ENCODE measurements at regions not wholly inside any gene's neighbourhood (a gene's known extent, or its start where the extent isn't known, plus 50 kb on each side); places are given as distances from the start of the nearest gene placed in this dataset.

- no peak for TF ChIP-seq CTCF (IDR thresholded peaks at IDR 0.05; ENCODE audit: unreplicated experiment in 3 of 3)
- peaks cover 72% of the 10 kb centered on the region for H3K27me3 Mint-ChIP-seq (ENCODE audit: low read depth)
- H3K4me1 Mint-ChIP-seq: no peaks in the 10 kb centered on the region
- peaks cover 17% of the 10 kb centered on the region for H3K36me3 Mint-ChIP-seq (ENCODE audit: low read depth)
- H3K27ac Mint-ChIP-seq: no peak overlapping the region
- H3K9me3 Mint-ChIP-seq: peaks cover 40% of the 10 kb centered on the region
- H3K4me3 Mint-ChIP-seq: no peak overlapping the region
These were observed 185.6 kb downstream of the GPX5 start for GRCh38 chr6:28711325-28711724.

- H3K4me3 Mint-ChIP-seq: no peak overlapping the region
- H3K36me3 Mint-ChIP-seq (ENCODE audit: low read depth): peaks cover 14% of the 10 kb centered on the region
- H3K9me3 Mint-ChIP-seq: peaks cover 37% of the 10 kb centered on the region
- H3K27ac Mint-ChIP-seq: no peak overlapping the region
- H3K27me3 Mint-ChIP-seq (ENCODE audit: low read depth): peaks cover 72% of the 10 kb centered on the region
- no peak for TF ChIP-seq CTCF (IDR thresholded peaks at IDR 0.05; ENCODE audit: unreplicated experiment in 3 of 3)
- H3K4me1 Mint-ChIP-seq: no peaks in the 10 kb centered on the region
These were observed 186.2 kb downstream of the GPX5 start for GRCh38 chr6:28711788-28712341.

- H3K4me1 Mint-ChIP-seq: no peaks in the 10 kb centered on the region
- H3K27me3 Mint-ChIP-seq (ENCODE audit: low read depth): peaks cover 78% of the 10 kb centered on the region
- H3K36me3 Mint-ChIP-seq (ENCODE audit: low read depth): peaks cover 5% of the 10 kb centered on the region
- no peak for TF ChIP-seq CTCF (IDR thresholded peaks at IDR 0.05; ENCODE audit: unreplicated experiment in 3 of 3)
- H3K4me3 Mint-ChIP-seq: no peak overlapping the region
- peaks cover 28% of the 10 kb centered on the region for H3K9me3 Mint-ChIP-seq
- H3K27ac Mint-ChIP-seq: no peak overlapping the region
These were observed 187.3 kb downstream of the GPX5 start for GRCh38 chr6:28712982-28713381.

GRCh38 chr6:28719275-28719940 is 193.7 kb downstream of the GPX5 start:
- Mint-ChIP-seq H3K4me1 (no peaks in the 10 kb centered on the region), H3K36me3 (ENCODE audit: low read depth) (no peaks in the 10 kb centered on the region), H3K9me3 (no peaks in the 10 kb centered on the region), H3K4me3 (no peak overlapping the region), H3K27ac (no peak overlapping the region), H3K27me3 (ENCODE audit: low read depth) (peaks cover 91% of the 10 kb centered on the region)
- no peak for TF ChIP-seq CTCF (IDR thresholded peaks at IDR 0.05; ENCODE audit: unreplicated experiment in 3 of 3)

- Mint-ChIP-seq H3K36me3 (ENCODE audit: low read depth) (no peaks in the 10 kb centered on the region), H3K4me1 (no peaks in the 10 kb centered on the region), H3K27me3 (ENCODE audit: low read depth) (peaks cover 89% of the 10 kb centered on the region), H3K9me3 (no peaks in the 10 kb centered on the region), H3K4me3 (no peak overlapping the region), H3K27ac (no peak overlapping the region)
- no peak for TF ChIP-seq CTCF (IDR thresholded peaks at IDR 0.05; ENCODE audit: unreplicated experiment in 3 of 3)
These were observed 194.9 kb downstream of the GPX5 start for GRCh38 chr6:28720357-28721231.
